HFF-Myc (cell line): ENCODE measurements at regions not wholly inside any gene's neighbourhood (a gene's known extent, or its start where the extent isn't known, plus 50 kb on each side); places are given as distances from the start of the nearest gene placed in this dataset.

Experiments used
- DNase-seq: peaks from one replicate; pipeline ENCODE4 v3.0.0-alpha.2; 2011; ENCODE audit warnings: low read depth; ENCODE audit errors: extremely low read depth
- H3K4me3 ChIP-seq: replicated peaks from 2 replicates; pipeline ENCODE4 v1.5.1; 2011; ENCODE audit warnings: low read depth, mild to moderate bottlenecking, control low read depth, low read length
- TF ChIP-seq, protein P1 (sequence below): IDR thresholded peaks from 2 replicates; pipeline ENCODE4 v1.5.1; 2012; ENCODE audit warnings: mild to moderate bottlenecking, low read depth, low read length, control low read depth; ENCODE audit errors: missing control alignments

DNA sequence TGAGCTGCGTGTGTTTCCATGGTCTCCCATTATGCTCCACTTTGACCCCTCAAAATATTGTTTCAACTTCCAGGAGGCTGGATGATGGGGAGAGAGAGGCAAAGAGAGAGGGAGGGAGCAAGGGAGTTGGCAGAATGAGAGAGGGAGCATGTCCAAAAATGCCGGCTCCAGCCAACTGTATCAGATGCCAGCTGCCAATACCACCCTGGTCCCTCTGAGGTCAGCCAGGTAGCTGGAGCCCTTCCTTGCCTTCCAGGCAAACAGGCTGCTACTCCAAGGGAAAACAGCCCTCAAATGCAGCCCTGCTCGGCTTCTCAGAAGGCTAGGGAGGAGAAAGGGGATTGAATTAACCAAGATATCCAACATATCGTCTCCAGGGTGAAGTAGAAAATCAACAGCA lies 440.0 kb downstream of the TSHZ3 start:
- TF ChIP-seq, protein P1, sequence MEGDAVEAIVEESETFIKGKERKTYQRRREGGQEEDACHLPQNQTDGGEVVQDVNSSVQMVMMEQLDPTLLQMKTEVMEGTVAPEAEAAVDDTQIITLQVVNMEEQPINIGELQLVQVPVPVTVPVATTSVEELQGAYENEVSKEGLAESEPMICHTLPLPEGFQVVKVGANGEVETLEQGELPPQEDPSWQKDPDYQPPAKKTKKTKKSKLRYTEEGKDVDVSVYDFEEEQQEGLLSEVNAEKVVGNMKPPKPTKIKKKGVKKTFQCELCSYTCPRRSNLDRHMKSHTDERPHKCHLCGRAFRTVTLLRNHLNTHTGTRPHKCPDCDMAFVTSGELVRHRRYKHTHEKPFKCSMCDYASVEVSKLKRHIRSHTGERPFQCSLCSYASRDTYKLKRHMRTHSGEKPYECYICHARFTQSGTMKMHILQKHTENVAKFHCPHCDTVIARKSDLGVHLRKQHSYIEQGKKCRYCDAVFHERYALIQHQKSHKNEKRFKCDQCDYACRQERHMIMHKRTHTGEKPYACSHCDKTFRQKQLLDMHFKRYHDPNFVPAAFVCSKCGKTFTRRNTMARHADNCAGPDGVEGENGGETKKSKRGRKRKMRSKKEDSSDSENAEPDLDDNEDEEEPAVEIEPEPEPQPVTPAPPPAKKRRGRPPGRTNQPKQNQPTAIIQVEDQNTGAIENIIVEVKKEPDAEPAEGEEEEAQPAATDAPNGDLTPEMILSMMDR, result no peak
- H3K4me3 ChIP-seq, result no peak overlapping the region
- DNase-seq, result no peak

DNA sequence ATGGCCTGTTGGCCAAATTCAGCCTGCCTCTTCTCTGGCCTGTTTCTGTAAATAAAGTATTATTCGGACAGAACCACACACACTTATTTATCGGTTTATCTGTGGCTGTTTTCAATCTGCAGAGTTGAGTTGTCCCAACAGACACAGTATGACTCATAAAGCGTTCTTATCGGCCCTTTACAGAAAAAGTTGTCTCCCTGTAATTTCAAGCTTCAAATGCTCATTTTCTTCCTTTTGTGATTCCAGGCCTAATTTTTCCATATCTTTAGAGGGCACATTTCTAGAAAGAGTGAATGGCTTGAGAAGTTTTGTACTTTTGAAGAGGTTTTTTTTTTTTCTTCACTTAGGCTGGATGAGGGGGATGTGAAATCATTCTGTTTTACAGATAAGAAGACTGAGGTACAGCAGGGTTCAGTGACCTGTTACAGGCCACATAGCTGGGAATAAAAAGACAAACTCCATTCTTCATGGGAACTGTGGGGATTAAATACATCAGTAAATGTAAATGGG lies 440.9 kb downstream of the TSHZ3 start:
- DNase-seq, result no peak
- H3K4me3 ChIP-seq, result no peak overlapping the region
- TF ChIP-seq, protein P1, result no peak

DNA sequence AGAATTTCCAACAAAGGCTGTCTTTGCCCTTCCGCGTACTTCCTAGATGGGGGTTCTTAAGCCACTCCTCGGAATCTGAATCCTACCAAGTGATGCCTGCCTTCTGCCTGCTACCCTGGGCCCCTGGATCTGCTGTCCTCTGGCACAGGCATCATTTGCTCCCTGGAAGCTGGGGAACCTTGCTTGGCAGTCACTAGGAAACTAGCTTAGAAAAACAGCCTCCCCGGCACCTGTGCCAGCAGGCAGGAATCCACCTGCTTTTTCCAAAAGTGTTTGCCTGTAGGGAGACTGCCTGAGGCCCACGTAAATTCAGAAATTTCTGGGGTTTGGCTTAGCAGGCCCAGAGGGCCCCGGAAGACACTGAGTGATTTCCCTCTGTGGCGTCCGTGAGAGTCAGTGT lies 442.4 kb downstream of the TSHZ3 start:
- no peak overlapping the region for H3K4me3 ChIP-seq
- DNase-seq, result no peak
- TF ChIP-seq, protein P1, result no peak

DNA sequence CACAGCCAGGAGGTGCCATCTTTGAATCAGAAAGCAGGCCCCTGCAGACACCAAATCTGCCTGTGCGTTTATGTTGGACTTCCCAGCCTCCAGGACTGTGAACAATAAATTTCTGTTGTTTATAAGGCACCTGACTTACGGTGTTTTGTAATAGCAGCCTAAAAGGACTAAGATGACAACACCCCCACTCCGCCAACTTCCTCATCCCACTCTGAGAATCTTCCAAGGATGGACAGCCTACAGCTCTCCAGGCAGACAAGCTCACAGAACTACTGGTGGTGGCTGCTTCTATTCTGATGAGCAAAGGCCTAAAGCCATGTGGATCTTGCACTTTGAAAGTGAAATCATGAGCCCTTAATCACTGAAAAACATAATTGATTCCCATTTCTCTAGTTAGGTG lies 449.2 kb downstream of the TSHZ3 start:
- H3K4me3 ChIP-seq, result no peak overlapping the region
- no peak for DNase-seq
- TF ChIP-seq, protein P1, result no peak

DNA sequence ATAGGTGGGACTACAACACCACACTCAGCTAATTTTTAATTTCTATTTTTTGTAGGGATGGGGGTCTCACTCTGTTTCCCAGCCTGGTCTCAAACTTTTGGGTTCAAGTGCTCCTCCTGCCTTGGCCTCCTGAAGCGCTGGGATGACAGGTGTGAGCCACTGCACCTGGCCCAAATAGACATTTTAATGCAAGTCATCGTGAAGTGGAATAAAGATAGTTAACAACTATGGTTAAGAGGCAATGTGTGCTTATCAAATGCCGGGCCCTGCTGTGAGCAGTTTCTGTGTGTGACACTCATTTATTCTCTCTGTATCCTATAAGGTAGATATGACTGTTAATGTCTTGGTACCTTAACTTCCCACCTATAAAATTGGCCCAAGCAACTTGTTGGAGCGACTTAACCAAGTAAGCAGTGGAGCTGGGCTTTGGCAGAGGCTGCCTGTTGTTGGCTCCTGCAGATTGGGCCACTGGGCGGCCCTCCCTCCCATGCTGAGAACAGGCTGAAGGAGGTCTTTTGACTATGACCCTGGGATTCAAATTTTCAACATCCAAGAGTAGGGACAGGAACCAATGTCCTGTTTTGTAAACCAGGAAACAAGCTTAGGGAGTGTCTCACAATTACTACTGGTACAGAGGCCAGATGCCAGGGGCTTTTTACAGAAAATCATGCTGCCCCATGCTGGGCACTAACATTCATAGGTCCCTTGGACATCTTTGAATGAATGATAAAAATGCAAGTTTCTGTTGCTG lies 450.7 kb downstream of the TSHZ3 start:
- DNase-seq, result no peak
- TF ChIP-seq, protein P1, result no peak
- H3K4me3 ChIP-seq, result no peak overlapping the region

DNA sequence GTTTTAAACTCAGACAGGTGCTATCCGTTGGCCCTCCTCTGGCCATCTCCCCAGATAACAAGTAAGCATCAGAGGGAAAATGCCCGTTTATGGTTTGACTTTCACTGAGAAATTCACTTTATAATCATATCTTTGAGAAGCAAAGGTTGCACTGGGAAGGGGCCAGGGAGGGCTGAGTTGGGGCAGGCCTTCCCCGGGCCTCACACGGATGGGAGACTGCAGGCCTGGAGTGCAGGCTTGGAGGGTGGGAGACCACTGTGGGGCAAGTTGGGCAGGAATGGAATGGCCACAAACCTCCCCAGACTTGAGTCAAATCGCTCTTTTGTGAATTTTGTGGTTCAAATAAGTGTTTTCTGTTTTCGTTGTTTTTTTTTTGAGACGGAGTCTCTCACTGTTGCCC lies 451.7 kb downstream of the TSHZ3 start:
- TF ChIP-seq, protein P1, result no peak
- DNase-seq, result no peak
- no peak overlapping the region for H3K4me3 ChIP-seq

DNA sequence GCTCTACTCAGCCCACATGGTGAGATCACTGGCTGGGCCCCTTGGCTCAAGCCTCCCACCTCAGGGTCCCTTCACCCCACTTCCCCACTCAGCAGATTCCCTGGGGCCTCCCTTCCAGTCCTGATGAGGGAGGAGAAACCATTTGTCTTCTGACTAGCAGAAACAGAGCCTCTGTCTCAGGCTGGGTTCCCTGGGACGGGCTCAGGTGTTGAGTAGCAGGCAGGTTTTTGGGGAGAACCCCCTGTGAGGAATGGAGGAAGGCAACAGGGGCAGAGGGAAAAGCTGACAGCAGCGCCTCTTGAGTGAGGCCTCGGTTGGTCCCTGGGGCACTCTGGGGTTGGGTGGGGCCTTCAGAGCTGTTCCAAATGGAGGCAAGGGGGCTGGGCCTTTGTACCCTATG lies 452.2 kb downstream of the TSHZ3 start:
- TF ChIP-seq, protein P1, result no peak
- no peak for DNase-seq
- H3K4me3 ChIP-seq, result no peak overlapping the region
